GM18511 (cell line): ENCODE measurements at regions not wholly inside any gene's neighbourhood (a gene's known extent, or its start where the extent isn't known, plus 50 kb on each side); places are given as distances from the start of the nearest gene placed in this dataset.

Source experiments
- ATAC-seq: cut with Tn5 transposase; IDR thresholded peaks from one replicate; pipeline ENCODE4 v1.9.1; 2021; ENCODE audit warnings: mild to moderate bottlenecking, moderate library complexity; ENCODE audit not compliant: unreplicated experiment

DNA sequence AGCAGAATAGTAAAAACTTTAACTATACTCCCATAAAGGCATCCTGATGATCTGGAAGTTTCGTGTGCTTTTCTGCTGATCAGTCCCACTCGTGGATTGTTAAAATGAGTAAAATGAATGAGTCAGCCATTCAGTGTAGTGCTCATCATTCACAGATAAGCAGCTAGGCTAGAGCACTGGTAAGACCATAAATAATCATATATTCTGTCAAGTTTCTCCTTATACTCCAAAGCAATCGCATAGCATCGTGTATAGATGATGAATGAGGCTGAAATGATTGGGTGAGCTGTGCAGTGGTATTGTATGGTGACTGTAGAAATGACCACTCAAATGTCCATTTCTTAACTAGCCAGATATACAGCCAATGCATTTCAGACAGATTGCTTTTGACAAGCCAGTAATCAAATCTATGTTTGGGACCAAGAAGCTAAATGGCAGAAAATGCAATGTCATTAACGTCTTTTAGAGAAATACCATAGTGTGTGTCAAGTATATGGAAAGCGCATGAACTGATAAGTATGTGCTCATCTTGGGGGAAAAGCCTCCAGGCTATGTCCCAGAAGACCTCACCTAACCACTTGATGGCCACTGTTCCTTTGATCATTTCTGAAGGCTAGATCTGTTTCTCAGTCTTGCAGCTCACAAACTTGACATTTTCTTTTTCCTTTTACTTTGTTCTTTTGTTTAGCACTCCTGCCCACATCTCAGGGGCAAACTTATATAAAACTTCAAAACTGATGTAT lies 227.2 kb upstream of the FAM3C start:
- ATAC-seq: no peak

DNA sequence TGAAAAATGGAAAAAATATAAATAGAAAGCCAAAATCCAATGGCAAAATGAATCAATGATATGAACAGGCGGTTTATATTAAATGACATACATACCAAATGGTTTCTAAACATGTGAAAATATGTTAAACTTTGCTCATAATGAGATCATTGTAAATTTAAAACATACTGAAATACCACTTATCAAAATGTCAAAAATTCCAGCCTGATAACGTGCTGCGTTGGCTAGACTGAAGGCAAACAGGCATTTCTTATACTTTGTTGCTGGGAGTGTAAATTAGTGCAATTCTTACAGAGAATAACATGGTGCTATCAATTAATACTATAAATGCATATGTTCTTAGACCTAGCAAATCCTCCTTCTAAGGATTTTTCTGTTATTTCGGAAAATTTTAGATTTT lies 225.8 kb upstream of the FAM3C start:
- no peak for ATAC-seq

DNA sequence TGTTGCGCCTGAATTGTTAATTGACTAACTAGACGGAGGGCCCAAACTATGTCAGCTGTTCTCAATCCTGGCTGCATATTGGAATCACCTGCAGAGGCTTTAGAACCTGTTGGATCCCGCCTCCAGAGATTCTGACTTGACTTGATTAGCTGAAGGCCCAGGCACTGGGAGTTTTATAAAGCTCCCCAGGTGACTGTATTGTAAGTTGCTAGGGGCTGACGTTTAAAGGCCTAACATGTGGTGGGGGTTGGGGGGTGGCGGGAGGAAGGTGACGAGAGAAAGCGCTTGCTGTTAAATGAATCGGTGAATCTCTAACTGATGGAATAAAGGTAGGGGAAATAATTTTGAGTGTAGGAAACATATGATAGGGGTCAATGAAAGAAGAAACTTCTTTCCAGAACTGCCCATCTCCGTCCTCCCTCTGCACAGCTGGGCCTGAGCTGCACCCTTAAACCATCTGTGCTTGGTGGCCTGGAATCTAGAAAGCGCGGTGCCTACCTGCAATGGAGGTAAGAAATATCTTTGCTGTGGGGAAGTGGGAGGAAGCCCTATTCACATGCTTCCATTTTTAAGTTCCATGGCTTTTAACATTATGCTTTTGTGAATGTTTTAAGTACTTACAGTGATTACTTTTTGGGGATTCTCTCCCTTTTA lies 225.0 kb upstream of the FAM3C start:
- no peak for ATAC-seq

DNA sequence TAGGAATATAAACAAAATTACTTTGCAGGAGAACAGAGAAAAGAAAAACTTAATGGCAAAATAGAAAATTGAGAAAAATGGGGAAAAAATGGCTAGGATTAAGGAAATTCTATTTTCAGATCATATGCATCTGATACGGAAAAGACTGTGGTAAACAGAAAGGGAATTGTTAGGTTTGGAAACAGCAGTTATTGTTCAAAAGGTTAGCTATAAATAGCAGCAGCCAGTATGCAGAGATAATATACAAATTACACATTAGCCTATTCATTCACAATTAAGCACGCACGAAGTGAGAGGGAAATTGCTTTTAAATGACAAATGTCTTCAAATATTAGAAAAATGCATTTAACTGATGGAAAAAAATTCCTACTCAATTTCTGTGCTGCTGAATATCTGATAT lies 224.1 kb upstream of the FAM3C start:
- ATAC-seq: no peak

DNA sequence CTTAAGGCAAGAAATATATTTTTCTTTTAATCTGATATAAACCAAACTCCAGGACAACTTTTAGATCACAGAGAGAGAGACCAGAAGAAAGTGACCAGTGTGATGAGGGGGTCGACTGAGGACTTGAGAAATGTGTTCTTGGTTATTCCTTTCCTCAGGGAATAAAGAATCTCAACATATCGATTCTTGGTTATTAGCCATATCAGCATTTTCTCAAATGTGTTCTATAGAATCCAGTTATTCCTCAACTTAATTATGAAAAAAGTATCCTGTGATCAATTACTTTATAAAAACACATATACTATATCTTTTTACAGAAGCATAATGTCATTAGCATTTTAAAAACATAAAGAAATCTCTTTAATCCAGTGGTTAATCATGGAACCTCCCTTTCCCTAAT lies 222.1 kb upstream of the FAM3C start:
- no peak for ATAC-seq

DNA sequence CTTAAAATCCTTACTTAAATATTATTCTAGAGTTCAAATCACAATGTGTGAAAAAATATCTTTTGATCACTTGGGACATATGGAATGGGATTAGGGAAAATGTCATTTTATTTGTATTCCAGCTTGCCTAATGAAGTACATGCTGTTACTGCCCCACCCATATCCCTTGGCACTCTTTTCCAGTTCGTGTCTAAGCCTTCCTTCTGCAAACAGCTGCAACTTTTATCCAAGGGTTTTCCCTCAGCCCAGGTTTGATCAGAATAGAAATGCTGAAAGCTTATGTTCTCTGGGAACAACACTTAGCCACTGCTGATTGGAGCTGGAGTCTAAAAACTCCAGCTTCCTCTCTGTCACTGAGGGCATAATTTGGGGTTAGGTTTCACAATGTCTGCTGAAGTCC lies 214.1 kb upstream of the FAM3C start:
- ATAC-seq: no peak

DNA sequence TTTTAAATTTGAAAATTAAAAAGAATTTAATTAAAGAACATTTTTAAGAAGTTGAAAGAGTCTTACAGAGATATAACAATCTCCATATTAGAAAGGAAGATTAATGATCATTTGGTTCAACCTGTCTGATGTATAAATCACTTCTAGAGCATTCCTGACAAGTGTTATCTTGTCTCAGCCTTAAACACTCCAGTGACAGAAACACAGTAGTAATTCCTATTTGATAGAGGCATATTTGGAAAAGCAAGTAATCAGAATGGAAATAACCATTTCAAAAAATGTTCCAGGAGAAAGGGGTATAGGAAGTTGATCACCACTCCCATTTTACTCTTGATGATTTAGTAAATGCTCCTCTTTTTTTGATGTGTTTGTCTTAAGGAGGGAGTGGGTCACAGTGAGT lies 213.1 kb upstream of the FAM3C start:
- ATAC-seq: no peak

DNA sequence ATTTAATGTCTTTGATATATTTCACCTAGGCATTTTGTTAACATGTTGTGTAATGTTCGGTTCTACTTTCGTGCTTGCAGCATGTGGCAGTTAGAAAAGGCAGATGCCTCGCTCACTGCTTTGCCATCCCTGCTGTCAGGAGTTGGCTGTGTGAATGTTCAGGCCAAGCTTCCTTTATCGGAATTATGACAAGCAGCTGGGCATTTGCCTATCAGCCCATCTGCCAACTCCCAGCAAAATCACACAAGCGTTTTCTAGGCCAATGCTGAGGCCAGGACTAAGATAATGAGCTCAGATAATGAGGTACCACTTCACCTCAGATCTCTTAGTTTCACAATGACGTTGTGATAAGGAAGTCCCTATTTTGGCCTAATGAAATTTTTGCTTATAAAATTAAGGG lies 212.7 kb upstream of the FAM3C start:
- no peak for ATAC-seq

DNA sequence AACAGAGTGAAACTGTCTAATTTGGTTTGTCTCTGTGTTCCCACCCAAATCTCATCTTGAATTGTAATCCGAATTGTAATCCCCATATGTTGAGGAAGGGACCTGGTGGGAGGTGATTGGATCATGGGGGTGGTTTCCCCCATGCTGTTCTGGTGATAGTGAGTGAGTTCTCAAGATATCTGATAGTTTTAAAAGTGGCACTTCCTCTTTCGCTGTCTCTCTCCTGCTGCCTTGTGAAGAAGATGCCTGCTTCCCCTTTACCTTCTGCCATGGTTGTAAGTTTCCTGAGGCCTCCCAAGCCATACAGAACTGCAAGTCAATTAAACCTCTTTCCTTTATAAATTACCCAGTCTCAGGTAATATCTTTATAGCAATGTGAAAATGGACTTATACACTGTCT lies 212.1 kb upstream of the FAM3C start:
- peak; percentile 54 for ATAC-seq

DNA sequence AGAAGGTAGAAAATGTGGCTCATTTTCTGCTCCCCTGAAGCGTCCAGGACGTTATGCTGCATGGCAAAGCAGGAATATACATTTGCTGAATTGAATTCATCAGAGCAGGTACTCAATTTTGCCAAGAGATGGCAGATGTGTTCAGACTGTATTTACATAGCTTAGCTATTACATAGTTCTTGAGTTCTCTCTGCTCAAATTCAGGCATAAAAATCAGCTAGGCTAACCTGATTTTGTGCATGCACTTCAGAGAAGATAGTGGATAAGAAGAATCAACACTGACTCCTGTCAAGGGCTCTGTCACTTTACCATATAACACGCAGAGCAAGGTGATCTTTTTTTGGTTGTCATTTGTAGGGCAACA lies 209.2 kb upstream of the FAM3C start:
- ATAC-seq: no peak

DNA sequence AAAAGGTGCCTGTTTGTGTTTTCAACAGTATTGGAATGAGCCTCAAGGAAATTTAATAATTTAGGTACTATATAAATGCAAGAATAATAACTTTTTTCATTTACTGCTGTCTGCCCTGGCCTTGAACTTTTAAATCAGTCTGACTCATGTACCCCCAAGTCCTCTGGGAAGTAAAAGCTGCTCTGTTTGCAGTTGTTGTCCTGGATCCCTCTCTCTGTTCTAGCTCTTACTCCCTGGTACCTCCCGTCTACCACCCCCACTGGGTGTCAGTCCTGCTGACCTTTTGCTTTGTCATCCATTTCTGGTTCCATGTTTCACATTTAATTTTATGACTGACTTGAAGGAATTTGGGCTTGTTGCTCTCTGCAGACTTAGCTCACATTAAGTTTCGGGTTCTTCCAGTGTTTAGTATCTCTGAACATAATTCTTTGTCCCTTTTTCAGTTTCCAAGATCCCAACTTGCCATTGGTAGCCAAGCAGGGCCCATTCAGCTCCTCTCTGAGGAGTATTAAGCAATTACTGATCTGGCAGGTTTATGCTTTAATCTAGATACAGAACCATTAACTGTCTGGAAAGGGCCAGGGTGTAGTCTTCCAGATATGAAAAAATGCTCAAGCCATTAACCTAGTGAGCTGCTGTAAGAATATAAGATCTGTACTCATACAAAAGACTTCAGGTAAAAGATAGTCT lies 208.7 kb upstream of the FAM3C start:
- ATAC-seq: no peak

DNA sequence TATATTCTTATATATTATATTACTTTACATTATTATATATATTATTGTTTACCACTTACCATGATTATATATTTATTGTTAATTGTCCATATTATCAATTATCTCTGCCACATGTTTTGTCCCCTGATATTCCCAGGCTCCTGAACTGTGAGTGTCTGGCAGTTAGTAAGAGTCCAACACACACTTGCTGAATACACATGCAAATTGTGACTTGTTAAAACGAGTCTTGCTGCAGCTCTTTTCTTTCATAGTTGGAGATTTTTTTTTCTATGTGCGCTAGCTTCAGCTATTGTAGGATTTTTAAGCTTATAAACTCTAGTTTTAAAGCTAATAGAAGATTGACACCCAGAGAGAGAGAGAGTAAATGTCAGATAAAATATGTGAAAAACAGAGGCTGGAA lies 207.8 kb upstream of the FAM3C start:
- no peak for ATAC-seq

DNA sequence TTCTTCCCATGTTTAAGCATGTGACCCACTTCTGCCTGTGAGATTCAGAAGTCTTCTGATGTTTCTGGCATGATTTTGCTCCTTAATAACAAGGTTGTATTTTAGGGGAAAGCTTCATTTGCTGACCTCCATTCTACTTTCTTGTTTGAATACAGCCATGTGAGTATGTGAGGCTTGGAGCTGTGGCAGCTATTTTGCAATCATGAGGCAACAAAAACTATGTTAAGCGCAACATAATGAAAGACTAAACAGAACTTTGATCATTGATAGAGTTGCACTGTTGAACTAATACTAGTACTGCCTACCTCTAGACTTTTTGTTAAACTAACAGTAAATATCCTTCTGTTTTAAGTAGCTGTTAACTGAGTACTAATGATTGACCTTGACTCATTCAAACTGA lies 203.8 kb upstream of the FAM3C start:
- ATAC-seq: no peak

DNA sequence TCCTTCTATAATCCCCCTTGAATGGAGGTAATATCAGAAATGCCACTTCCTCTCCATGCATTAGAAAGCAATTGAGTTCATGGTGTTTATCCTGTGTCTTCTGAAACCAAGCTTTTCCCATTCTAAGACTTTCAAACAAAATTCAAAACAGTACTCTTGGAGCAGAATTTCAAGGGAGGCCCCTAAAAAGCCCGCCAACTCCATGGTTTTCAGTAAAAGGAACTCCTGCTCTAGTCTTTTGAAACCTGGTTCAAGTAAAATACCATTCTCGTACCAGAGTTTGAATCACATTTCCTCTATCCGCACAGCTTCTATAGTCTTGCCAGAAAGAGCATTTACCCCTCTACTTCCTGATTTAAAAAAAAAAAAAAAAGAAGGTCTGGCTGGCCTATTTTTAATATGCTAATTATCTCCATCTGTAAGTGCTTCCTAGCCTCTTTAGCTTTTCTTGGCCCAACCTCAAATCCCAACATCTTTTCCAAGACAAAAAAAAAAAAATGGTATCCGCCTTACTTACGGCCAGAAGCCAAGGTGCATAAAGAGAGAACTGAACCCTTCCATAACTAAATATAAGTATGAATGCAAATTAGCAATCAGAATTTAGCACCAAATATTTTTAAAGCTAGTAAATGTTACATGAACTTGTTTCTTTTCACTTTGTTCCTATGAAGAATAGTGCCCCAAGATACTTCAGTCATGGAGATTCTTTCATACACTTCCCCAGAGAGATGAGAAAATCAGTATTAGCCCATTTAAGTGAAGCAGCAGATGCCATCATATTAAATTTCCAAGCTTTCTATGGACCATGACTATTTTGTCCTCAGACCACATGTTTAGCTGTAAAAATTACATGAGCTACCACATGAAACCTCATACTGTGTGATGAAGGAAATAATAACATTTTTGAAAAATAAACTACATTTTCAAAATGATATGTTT lies 199.9 kb upstream of the FAM3C start:
- no peak for ATAC-seq

DNA sequence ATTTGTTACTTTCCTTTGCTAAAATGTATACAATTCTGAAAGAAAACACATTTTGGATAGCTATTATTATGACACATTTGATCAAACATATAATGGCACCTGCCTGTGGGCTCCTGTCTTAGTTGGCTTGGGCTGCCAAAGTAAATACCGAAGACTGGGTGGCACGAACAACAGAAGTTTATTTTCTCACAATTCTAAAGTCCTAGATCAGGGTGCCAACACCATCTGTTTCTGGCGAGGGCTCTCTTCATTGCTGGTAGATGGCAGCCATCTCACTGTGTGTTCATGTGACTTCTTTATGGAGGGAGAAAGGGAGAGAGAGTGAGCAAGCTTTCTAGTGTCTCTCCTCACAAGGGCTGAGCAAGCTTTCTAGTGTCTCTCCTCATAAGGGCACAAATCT lies 195.8 kb upstream of the FAM3C start:
- ATAC-seq: no peak

DNA sequence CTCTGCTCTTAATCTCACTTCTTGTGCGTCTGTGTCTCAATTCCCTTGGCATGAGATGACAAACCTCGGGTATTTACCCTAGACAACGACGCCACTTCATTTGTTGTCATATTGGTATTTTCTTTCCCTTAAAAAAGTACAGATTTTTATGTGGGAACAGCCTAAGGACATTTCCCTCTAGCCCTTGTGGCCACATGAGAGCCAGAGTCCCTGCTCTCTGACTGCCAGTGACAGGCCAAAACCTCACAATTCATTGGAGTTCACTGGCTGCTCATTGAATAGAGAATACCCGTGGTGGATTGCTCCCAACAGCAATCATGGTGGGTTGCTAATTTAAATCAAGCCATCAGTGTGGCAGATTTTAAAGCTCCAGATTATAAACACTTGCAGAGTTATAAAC lies 191.3 kb upstream of the FAM3C start:
- ATAC-seq: no peak

DNA sequence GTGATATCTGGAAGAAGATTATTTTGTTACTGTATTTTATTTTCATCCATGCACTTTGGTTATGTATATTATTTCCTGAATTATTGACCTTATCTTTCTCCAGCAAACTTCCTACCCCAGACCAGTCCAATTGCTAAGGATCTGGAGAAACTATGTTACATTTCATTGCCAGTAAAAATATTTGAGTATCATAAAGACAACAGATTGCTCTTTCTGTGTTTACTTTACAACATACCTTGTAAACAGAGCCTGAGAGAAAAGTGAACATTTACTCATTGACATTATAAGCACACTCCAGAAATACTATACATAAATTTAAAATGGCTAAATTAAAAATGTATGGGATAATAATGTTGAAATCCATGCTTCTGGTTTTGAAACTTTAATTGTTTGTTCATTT lies 186.2 kb upstream of the FAM3C start:
- ATAC-seq: no peak

DNA sequence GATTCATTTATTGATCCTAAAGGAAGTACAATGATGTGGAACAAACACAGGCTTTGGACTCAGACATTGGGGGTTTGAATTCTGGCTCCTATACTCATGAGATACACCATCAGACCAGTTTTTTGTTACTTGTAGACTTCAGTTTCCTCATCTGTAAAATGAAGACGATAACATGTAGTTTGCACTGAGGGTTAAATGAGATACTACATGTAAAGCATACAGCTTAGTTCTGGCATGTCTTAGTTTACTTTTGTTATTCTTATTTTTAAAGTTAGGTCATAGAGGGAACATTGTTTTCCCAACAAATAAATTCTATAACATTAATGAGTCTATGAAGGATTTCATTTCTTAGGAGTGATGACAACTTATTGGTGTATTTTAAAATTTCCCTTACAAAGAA lies 183.5 kb upstream of the FAM3C start:
- ATAC-seq: no peak

DNA sequence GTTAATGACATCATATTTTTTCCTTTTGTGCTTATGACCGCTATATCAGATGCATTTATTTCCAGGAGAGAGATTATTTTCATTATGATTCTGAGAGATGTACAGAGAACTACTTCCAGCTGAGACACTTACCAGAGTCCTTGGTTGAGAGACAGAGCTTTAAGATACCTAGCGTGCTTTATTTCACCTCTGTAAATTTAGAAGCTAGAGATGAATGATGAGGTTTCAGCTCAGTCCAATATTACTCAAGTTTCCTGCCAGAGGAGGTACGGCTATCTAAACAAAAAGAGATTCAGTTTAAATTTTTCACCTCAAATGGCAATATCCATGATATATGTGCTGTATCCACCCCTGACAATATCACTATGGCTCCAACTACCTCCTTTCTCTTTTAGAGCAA lies 182.6 kb upstream of the FAM3C start:
- ATAC-seq: no peak

DNA sequence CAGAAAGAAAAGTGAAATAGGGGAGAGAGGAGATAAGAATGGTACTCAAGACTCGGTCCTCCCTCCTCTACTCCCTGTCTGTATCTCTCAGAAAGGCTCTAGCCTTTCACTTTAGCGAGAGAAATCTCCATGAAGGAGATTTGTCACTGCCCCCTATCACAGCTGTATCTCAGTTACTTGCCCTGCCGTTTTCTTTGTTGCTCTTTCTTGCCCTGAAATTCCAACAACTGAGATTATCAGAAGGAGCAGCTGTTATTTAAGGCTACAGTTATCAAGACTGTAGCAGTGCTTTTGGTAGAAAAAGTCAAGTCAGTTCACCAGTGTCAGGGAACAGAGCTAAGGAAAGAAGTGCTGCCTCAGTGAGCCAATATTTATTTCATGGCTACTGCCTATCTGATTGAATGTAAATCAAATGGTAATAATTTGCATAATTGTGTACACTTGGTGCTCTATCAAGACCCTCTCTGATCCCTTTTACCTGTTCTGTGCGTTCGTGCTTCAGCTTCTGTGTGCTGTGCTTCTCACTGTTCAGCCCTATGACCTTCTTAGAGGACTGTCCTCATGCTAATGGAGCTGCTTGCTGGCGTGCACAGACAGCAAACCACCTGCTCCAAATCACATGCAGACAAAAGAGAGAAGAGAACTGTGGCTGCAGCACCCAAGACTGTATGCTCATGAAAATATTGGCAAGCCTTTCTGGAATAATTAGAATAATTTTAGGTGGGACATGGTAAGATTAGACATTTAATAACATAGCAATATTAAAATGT lies 180.2 kb upstream of the FAM3C start:
- ATAC-seq: no peak
